Tibial nerve (tissue), 4 donors: ENCODE measurements at regions not wholly inside any gene's neighbourhood (a gene's known extent, or its start where the extent isn't known, plus 50 kb on each side); places are given as distances from the start of the nearest gene placed in this dataset.

Experiments
- CTCF ChIP-seq, 5 experiments: fragments of 200-600 bp in 3 of 5; fragments of 450-650 bp in 2 of 5; sonication (generic) in 3 of 5; IDR thresholded peaks; one replicate each; pipeline ENCODE4 v1.5.1; 2016 to 2019; ENCODE audit warnings: antibody characterized with exemption in 5 of 5, mild to moderate bottlenecking in 3 of 5, moderate library complexity in 2 of 5
- EP300 ChIP-seq, 2 donors: sonication (generic); formaldehyde crosslinking; IDR thresholded peaks; one replicate each; pipeline ENCODE4 v1.6.1; 2017; ENCODE audit warnings: antibody characterized with exemption in 2 of 2, mild to moderate bottlenecking in 1 of 2
- POLR2A ChIP-seq, 2 donors: fragments of 450-650 bp; IDR thresholded peaks; one replicate each; pipeline ENCODE4 v1.6.1; 2017; ENCODE audit warnings: antibody characterized with exemption in 2 of 2, mild to moderate bottlenecking in 2 of 2, moderate library complexity in 2 of 2

DNA sequence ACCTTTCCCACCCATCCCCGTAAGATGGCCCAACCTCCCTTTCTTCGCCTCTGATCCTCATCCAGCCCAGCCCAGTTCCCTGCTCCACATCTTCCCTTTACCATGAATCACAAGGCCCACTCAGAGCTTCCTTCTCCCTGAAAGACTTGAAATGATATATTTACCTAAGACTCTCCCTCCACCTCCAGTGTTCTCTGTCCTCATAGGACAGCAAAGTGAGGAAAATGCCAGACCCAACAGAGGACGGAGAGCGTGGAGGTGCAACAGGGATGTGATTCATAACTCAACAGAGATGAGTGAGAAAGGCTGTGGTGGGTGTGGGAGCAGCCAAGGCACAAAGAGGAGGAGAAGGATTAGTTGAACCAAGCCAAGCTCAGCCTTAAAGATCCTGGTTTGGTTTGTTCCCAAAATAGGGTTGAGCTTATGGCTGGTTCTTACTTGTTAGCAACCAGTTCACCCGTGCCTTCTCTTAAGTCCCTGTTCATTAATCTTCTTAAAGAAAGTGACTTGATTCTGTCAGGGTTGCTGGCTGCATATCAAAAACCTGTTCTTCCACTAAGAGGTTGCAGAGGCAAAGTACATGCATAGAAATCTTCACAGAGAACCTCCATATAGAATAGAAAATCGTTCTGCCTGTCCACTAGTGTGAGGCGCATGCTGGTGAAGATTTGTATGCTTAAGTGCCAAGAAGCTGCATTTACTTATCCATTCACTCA is 183.2 kb downstream of the ACTL7B start:
- TF ChIP-seq CTCF (IDR thresholded peaks at IDR 0.05) (no peak), EP300 (IDR thresholded peaks at IDR 0.05) (no peak), POLR2A (IDR thresholded peaks at IDR 0.05) (no peak)
